ENCODE measurements at regions not wholly inside any gene's neighbourhood (a gene's known extent, or its start where the extent isn't known, plus 50 kb on each side); places are given as distances from the start of the nearest gene placed in this dataset.

DNA sequence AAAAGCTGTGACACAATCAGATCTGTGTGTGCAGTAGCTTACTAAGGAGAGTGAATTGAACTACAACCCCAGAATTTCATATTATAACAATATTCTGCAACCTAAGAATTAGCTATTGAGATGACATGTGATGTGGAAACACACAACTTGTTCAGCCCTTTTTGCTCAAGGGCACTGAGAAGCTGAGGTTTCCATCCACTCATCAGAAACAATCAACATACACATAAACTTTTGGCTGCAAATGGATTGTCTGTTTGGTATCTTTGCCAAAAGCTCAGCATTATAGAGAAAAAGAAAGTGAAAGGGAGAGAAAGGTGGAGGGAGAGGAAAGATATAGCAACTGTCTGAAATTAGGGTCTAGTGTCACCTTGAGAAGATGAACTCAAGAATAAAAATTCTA, 117.2 kb upstream of the KLF7 start:
- TF ChIP-seq, protein P1, sequence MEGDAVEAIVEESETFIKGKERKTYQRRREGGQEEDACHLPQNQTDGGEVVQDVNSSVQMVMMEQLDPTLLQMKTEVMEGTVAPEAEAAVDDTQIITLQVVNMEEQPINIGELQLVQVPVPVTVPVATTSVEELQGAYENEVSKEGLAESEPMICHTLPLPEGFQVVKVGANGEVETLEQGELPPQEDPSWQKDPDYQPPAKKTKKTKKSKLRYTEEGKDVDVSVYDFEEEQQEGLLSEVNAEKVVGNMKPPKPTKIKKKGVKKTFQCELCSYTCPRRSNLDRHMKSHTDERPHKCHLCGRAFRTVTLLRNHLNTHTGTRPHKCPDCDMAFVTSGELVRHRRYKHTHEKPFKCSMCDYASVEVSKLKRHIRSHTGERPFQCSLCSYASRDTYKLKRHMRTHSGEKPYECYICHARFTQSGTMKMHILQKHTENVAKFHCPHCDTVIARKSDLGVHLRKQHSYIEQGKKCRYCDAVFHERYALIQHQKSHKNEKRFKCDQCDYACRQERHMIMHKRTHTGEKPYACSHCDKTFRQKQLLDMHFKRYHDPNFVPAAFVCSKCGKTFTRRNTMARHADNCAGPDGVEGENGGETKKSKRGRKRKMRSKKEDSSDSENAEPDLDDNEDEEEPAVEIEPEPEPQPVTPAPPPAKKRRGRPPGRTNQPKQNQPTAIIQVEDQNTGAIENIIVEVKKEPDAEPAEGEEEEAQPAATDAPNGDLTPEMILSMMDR (conservative IDR thresholded peaks at IDR 0.05) = no peak
- no peak for TF ChIP-seq ZFX (IDR thresholded peaks at IDR 0.05)

All from C4-2B (cell line).